ENCODE measurements at regions not wholly inside any gene's neighbourhood (a gene's known extent, or its start where the extent isn't known, plus 50 kb on each side); places are given as distances from the start of the nearest gene placed in this dataset.
"Not testable (repeated sequence)": the region's sequence is repeated elsewhere in the genome, so short reads cannot be mapped to it uniquely, and the experiment has no call there.

- DNase-seq (ENCODE audit: low read depth) = no peak
Observed at GRCh38 chr6:164694386-164694785, 615.0 kb downstream of the C6orf118 start.

- no peak for DNase-seq (ENCODE audit: low read depth)
Observed at GRCh38 chr6:164693944-164694343, 615.5 kb downstream of the C6orf118 start.

- DNase-seq (ENCODE audit: low read depth) = no peak
Observed at GRCh38 chr6:164692772-164693510, 616.5 kb downstream of the C6orf118 start.

GRCh38 chr6:164690702-164691500 lies 618.5 kb downstream of the C6orf118 start:
- DNase-seq (ENCODE audit: low read depth) = no peak

- DNase-seq (ENCODE audit: low read depth) = no peak
Observed at GRCh38 chr6:164690241-164690640, 619.2 kb downstream of the C6orf118 start.

- DNase-seq (ENCODE audit: low read depth) = no peak
Observed at GRCh38 chr6:164665328-164665727, 644.1 kb downstream of the C6orf118 start.

GRCh38 chr6:164663634-164664033 lies 645.8 kb downstream of the C6orf118 start:
- DNase-seq (ENCODE audit: low read depth) = no peak

GRCh38 chr6:164661716-164662115 lies 647.7 kb downstream of the C6orf118 start:
- DNase-seq (ENCODE audit: low read depth) = no peak

- DNase-seq (ENCODE audit: low read depth) = no peak
Observed at GRCh38 chr6:164660781-164661180, 648.6 kb downstream of the C6orf118 start.

- no peak for DNase-seq (ENCODE audit: low read depth)
Observed at GRCh38 chr6:164640956-164641355, 668.4 kb downstream of the C6orf118 start.

GRCh38 chr6:164628302-164628931 lies 681.0 kb downstream of the C6orf118 start:
- DNase-seq (ENCODE audit: low read depth) = no peak

GRCh38 chr6:164616917-164617524 lies 692.4 kb downstream of the C6orf118 start:
- DNase-seq (ENCODE audit: low read depth) = no peak

- DNase-seq (ENCODE audit: low read depth) = no peak
Observed at GRCh38 chr6:164612751-164613150, 696.7 kb downstream of the C6orf118 start.

GRCh38 chr6:164610859-164611258 lies 698.5 kb downstream of the C6orf118 start:
- DNase-seq (ENCODE audit: low read depth) = not testable (repeated sequence)

GRCh38 chr6:164602415-164602814 lies 707.0 kb downstream of the C6orf118 start:
- not testable (repeated sequence) for DNase-seq (ENCODE audit: low read depth)

- no peak for DNase-seq (ENCODE audit: low read depth)
Observed at GRCh38 chr6:164581563-164581962, 727.8 kb downstream of the C6orf118 start.

- no peak for DNase-seq (ENCODE audit: low read depth)
Observed at GRCh38 chr6:164579035-164579434, 730.4 kb downstream of the C6orf118 start.

GRCh38 chr6:164578616-164579015 lies 730.8 kb downstream of the C6orf118 start:
- no peak for DNase-seq (ENCODE audit: low read depth)

- DNase-seq (ENCODE audit: low read depth) = no peak
Observed at GRCh38 chr6:164570801-164571200, 738.6 kb downstream of the C6orf118 start.

GRCh38 chr6:164569509-164569908 lies 739.9 kb downstream of the C6orf118 start:
- DNase-seq (ENCODE audit: low read depth) = no peak

GRCh38 chr6:164563924-164564323 lies 745.5 kb downstream of the C6orf118 start:
- no peak for DNase-seq (ENCODE audit: low read depth)

GRCh38 chr6:164561656-164562055 lies 747.7 kb downstream of the C6orf118 start:
- DNase-seq (ENCODE audit: low read depth) = no peak

Data from activated T-helper 9 cell treated with anti-CD3 and anti-CD28 coated beads, Interleukin-2, amount 50 U/mL, for 16 hours (primary cell).